GM19043 (cell line): ENCODE measurements at regions not wholly inside any gene's neighbourhood (a gene's known extent, or its start where the extent isn't known, plus 50 kb on each side); places are given as distances from the start of the nearest gene placed in this dataset.
"Not testable (repeated sequence)": the region's sequence is repeated elsewhere in the genome, so short reads cannot be mapped to it uniquely, and the experiment has no call there.

Experiments used
- ATAC-seq: cut with Tn5 transposase; IDR thresholded peaks from one replicate; pipeline ENCODE4 v1.9.1; 2021; ENCODE audit warnings: low read depth; ENCODE audit not compliant: unreplicated experiment

GRCh38 chr2:204389120-204389519, 156.2 kb upstream of the PARD3B start:
- no peak for ATAC-seq

- no peak for ATAC-seq
These were observed 155.4 kb upstream of the PARD3B start for GRCh38 chr2:204389856-204390255.

GRCh38 chr2:204395539-204395938, 149.7 kb upstream of the PARD3B start:
- no peak for ATAC-seq

- no peak for ATAC-seq
These were observed 144.2 kb upstream of the PARD3B start for GRCh38 chr2:204401114-204401513.

GRCh38 chr2:204407204-204408014, 137.9 kb upstream of the PARD3B start:
- ATAC-seq: no peak

GRCh38 chr2:204412782-204413181, 132.5 kb upstream of the PARD3B start:
- not testable (repeated sequence) for ATAC-seq

- ATAC-seq: no peak
These were observed 129.7 kb upstream of the PARD3B start for GRCh38 chr2:204415406-204416181.

- no peak for ATAC-seq
These were observed 129.0 kb upstream of the PARD3B start for GRCh38 chr2:204416236-204416635.

GRCh38 chr2:204425821-204426220, 119.5 kb upstream of the PARD3B start:
- no peak for ATAC-seq

GRCh38 chr2:204428675-204429074, 116.6 kb upstream of the PARD3B start:
- no peak for ATAC-seq

- ATAC-seq: no peak
These were observed 113.7 kb upstream of the PARD3B start for GRCh38 chr2:204431529-204431928.

GRCh38 chr2:204432196-204432595, 113.1 kb upstream of the PARD3B start:
- ATAC-seq: no peak

GRCh38 chr2:204434660-204435462, 110.4 kb upstream of the PARD3B start:
- no peak for ATAC-seq

GRCh38 chr2:204436230-204436629, 109.0 kb upstream of the PARD3B start:
- no peak for ATAC-seq

- no peak for ATAC-seq
These were observed 107.9 kb upstream of the PARD3B start for GRCh38 chr2:204437408-204437807.

GRCh38 chr2:204437815-204438756, 107.2 kb upstream of the PARD3B start:
- ATAC-seq: no peak

GRCh38 chr2:204441316-204441715, 104.0 kb upstream of the PARD3B start:
- ATAC-seq: no peak

- ATAC-seq: no peak
These were observed 100.1 kb upstream of the PARD3B start for GRCh38 chr2:204445149-204445548.

- ATAC-seq: no peak
These were observed 97.6 kb upstream of the PARD3B start for GRCh38 chr2:204447722-204448121.

GRCh38 chr2:204449977-204450376, 95.3 kb upstream of the PARD3B start:
- no peak for ATAC-seq
